ENCODE measurements at regions not wholly inside any gene's neighbourhood (a gene's known extent, or its start where the extent isn't known, plus 50 kb on each side); places are given as distances from the start of the nearest gene placed in this dataset.

- no peak for TF ChIP-seq CTCF (IDR thresholded peaks at IDR 0.05; ENCODE audit: low read depth, low read length, missing control alignments)
- H3K4me3 ChIP-seq (replicated peaks; ENCODE audit: low read depth, low read length), result no peak overlapping the region
- DNase-seq (ENCODE audit: extremely low read depth, low read depth), result no peak
These were observed 399.5 kb downstream of the QKI start for GRCh38 chr6:163813979-163814493.

- H3K4me3 ChIP-seq (replicated peaks; ENCODE audit: low read depth, low read length), result no peak overlapping the region
- no peak for DNase-seq (ENCODE audit: extremely low read depth, low read depth)
- no peak for TF ChIP-seq CTCF (IDR thresholded peaks at IDR 0.05; ENCODE audit: low read depth, low read length, missing control alignments)
These were observed 396.8 kb downstream of the QKI start for GRCh38 chr6:163811317-163811716.

GRCh38 chr6:163809364-163809763 is 394.8 kb downstream of the QKI start:
- no peak overlapping the region for H3K4me3 ChIP-seq (replicated peaks; ENCODE audit: low read depth, low read length)
- TF ChIP-seq CTCF (IDR thresholded peaks at IDR 0.05; ENCODE audit: low read depth, low read length, missing control alignments), result no peak
- DNase-seq (ENCODE audit: extremely low read depth, low read depth), result no peak

GRCh38 chr6:163808871-163809270 is 394.4 kb downstream of the QKI start:
- no peak for DNase-seq (ENCODE audit: extremely low read depth, low read depth)
- H3K4me3 ChIP-seq (replicated peaks; ENCODE audit: low read depth, low read length), result no peak overlapping the region
- no peak for TF ChIP-seq CTCF (IDR thresholded peaks at IDR 0.05; ENCODE audit: low read depth, low read length, missing control alignments)

GRCh38 chr6:163808231-163808630 is 393.7 kb downstream of the QKI start:
- no peak for DNase-seq (ENCODE audit: extremely low read depth, low read depth)
- H3K4me3 ChIP-seq (replicated peaks; ENCODE audit: low read depth, low read length), result no peak overlapping the region
- no peak for TF ChIP-seq CTCF (IDR thresholded peaks at IDR 0.05; ENCODE audit: low read depth, low read length, missing control alignments)

- TF ChIP-seq CTCF (IDR thresholded peaks at IDR 0.05; ENCODE audit: low read depth, low read length, missing control alignments), result no peak
- peak; percentile 51 for DNase-seq (ENCODE audit: extremely low read depth, low read depth)
- no peak overlapping the region for H3K4me3 ChIP-seq (replicated peaks; ENCODE audit: low read depth, low read length)
These were observed 392.4 kb downstream of the QKI start for GRCh38 chr6:163806755-163807499.

Data from HFF-Myc (cell line).